ENCODE measurements at regions not wholly inside any gene's neighbourhood (a gene's known extent, or its start where the extent isn't known, plus 50 kb on each side); places are given as distances from the start of the nearest gene placed in this dataset.
A peak's percentile ranks its signal among the peaks of the same experiment; 100 is the strongest.

DNA sequence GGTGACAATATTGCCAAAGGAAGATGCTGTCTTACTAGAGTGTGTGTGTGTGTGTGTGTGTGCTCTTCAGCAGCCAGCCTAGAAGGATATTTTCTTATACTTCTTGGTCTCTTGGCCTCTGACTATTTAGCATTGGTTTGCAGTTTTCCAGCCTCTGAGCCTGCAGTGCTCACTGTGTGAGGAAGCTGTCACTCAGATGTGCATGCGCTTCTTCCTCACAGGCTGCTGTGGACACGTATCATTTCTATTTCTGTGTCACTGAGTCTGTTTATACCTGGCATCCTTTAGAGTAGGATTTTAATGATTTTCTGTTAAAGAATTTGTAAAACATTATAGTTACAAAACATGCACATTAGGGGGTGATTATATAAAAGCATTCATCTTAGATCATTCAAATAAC is 83.3 kb downstream of the ALDH8A1 start:
- no peak for DNase-seq

- no peak for DNase-seq
Measured at GRCh38 chr6:134864558-134864957, 85.3 kb downstream of the ALDH8A1 start.

- no peak for DNase-seq
Measured at GRCh38 chr6:134863763-134864510, 86.0 kb downstream of the ALDH8A1 start.

DNA sequence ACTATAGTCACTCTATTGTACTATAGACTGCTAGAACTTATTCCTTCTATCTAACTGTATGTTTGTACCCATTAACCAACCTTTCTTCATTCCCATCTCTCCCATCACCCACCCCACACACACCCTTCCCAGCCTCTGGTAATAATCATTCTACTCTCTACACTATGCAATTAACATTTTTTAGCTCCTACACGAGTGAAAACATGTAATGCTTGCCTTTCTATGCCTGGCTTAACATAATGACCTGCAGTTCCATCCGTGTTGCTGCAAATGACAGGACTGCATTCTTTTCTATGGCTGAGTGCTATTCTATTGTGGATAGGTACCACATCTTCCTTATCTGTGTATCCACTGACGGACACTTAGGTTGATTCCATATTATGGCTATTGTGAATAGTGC is 95.5 kb downstream of the ALDH8A1 start:
- DNase-seq: no peak

DNA sequence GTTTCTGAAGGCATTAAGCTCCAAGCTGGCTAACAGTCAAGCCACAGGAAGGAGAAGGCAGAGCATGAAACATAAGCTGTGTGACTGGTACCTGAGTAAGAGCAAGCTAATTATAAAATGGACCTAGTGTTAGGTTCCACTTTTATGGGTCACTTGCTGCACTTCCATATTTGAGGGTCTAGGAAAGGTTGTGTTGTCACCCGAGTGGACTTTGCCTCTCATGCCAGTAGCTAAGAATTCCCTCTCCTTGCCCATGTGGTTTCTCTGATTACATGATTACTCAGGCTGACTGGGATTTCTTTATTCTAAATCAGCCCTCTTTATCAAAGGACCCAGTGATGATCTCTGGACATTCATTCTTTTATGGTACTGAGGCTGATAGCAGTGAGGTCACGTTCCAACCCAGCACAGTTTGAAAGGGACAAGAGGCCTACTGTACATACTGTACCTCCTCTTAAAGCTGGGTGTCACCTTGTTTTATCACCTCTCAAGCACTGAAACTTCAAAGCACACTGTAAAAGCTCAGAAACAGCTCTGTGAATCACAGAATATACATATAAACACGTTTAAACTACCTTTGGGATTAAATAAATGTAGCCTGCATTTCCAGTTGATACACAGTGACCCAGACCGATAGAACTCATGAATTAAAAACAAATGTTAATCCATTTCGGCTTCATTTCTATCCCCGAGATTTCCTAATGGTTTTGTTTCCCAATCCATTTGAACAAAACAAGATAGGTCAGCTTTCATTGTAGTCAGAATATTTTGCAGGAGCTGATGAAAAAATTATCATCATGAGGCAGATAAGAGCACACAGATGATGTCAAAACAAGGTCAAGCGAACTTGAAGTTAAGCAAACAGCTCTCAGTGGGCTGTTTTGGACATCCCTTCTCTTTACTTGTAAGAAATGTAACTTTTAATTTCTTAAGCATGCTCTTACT is 96.5 kb downstream of the ALDH8A1 start:
- DNase-seq: no peak

- no peak for DNase-seq
Measured at GRCh38 chr6:134851548-134851947, 98.4 kb downstream of the ALDH8A1 start.

- no peak for DNase-seq
Measured at GRCh38 chr6:134850721-134851305, 99.1 kb downstream of the ALDH8A1 start.

GRCh38 chr6:134849920-134850447 is 99.9 kb downstream of the ALDH8A1 start:
- DNase-seq: no peak

DNA sequence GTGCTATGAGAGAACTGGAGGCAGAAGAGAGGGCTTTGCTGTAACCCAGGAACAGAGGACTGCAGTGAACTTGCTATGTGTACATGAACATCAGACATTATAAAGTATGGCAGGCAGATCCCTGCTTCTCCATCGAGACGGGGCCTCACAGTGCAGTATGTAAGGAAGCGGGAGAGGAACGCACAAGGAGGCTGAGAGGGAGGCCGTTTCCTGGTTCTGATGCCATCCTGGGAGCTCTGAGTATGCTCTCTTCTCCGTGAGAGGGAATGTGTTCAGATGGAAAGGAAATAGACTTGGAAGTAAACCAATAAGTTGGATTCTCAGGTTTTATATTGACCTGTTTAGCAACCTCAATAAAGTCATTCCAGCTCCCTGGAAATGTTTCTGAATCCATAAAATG is 101.8 kb downstream of the ALDH8A1 start:
- no peak for DNase-seq

DNA sequence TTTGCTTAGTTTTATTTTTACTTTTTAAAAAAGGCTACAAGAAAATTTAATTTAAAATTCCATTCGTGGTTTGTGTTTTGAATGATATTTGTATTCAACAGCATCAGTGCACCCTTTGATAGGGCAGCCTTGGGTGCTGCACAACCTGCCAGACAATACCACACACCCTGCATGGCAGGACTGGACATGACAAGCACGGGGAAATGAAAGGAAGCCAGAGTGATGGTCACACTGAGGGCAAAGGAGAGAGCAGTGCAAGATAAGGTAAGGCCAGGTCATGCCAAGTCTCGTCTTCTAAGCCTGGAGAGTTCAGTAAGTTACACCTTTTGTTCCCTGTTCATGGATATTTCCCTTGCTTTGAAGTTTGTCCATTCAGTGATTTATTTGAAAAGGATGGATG is 103.0 kb downstream of the ALDH8A1 start:
- no peak for DNase-seq

DNA sequence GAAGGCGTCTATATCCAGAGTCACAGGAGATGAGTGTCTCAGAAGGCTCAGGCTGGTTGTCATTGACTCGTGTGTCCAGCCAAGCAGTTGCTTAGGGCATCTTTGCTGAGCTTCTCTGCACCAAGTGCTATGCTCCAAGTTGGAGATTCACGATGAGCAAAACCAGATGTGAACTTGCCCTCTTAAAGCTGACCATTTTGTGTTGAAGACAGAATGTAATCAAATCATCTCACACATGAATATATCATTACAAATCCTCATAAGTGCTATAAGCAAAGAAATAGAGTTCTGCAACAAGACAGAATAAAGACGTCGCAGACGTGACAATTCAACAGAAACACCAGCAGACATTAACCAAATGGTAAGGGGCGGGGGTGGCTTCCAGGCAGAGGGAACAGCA is 103.9 kb downstream of the ALDH8A1 start:
- DNase-seq: no peak

DNA sequence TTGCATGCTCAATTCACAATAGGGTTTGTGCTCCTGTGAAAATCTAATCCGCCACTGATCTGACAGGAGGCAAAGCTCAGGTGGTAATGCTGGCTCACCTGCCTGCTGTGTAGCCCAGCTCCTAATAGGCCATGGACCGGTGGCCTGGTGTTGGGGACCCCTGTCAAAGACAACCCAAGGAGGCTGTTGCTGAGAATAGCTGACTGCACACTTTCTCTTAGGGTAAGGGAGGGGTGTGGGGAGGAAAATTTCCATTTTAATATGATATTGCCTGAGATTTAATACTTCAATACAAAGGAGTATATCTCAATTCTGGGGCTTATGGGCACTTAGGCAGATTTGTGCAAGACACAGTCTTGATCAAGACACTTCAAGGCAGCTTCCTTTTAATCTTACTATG is 105.8 kb downstream of the ALDH8A1 start:
- DNase-seq: no peak

DNA sequence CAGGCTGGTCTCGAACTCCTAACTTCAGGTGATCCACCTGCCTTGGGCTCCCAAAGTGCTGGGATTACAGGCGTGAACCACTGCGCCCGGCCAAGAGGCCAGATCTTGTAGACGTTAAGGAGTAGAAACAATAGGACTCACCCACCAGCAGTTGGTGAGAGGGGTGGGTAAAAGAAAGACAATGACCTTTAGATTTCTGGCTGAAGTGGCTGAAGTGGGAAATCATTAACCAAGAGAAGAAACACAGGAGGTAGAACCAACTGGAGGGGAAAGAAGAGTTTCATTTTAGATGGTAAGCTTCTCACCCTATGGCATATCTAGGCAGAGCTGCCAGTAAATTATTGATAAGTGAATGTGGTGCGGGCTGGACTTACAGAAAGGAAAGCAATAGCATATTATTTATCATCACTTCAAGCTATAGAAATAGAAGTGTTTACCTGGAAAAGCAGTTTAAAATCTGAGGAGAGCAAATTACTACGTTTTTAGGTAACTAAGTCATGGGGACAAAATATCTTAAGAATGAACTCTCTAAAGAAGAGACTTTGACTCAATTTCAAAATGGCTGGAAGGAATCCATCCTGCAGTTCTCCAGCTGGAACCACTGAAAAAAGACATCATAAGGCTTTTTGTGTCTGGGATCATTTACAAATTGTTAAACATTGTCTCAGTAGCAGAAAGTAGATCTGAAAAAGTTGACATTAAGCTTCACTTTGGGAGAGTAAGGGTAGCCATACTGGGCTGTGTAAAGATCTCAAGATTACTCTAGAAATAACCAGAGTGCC is 109.6 kb downstream of the ALDH8A1 start:
- no peak for DNase-seq

DNA sequence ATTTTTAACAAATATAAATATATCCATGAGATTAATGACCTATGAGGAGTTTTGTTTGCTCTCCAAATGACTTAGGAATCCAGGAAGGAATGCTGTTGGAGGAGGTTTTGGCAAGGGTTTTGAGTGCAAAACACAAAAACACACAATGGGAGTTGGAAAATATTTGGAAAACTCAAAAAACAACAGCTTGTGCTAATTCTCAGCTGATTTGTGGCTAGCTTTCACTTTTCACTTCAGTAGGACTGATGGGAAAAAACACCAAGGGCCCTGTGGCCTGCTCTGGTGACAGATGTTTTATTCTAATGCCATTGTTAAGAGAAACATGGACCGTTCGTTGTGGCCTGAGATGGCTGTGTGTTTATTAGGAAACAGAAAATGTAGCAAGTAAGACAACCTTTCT is 113.9 kb downstream of the ALDH8A1 start:
- no peak for DNase-seq

DNA sequence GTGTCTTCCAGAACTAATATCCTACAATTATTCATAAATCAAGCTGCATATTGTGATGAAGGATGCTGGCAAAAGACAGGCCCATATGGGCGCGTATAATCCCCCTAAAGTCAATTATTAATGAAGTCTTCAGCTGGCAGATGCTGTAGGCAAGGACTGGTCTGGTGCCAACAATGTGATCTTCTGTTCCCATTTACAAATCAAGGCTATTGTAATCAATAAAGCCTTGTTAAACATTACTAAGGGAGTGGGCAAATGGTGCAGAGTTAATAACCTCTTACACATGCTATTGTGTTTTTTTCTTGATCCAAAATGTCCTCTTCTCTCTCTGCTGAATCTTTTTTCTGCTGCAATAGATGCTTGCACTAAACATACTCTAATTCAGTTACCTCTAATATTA is 119.0 kb downstream of the ALDH8A1 start:
- DNase-seq: no peak

DNA sequence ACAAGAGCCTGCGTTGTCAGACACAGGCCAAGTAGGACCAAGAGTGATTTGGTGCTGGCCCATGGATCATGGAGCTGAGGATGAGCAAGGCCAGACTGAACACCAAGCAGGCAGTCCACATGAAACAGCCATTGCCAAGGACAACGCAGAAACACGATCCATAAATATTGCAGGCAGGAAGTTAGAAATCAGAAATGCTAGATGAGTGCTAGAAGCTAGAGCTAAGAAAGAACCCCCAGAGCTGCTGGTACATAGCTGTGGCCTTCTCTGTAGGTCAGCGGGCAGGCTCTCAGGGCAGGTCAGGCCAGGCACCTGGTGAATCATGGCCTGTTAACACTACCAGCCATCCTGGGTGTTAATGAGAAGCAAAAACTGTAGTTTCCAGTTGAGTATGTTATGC is 119.7 kb downstream of the ALDH8A1 start:
- no peak for DNase-seq

GRCh38 chr6:134828641-134829040 is 121.3 kb downstream of the ALDH8A1 start:
- DNase-seq: no peak

- DNase-seq: no peak
Measured at GRCh38 chr6:134826889-134827737, 122.8 kb downstream of the ALDH8A1 start.

GRCh38 chr6:134823710-134824034 is 126.2 kb downstream of the ALDH8A1 start:
- no peak for DNase-seq

- DNase-seq: peak; percentile 47
Measured at GRCh38 chr6:134822920-134823709, 126.8 kb downstream of the ALDH8A1 start.

Data from CD4-positive, alpha-beta T cell treated with Interleukin-17A for 4 hours (primary cell).